NB4 (cell line): ENCODE measurements at regions not wholly inside any gene's neighbourhood (a gene's known extent, or its start where the extent isn't known, plus 50 kb on each side); places are given as distances from the start of the nearest gene placed in this dataset.

Experiments used
- CTCF ChIP-seq: IDR thresholded peaks from one replicate; pipeline ENCODE4 v1.5.1; 2012; ENCODE audit warnings: low read depth, low read length
- MAX ChIP-seq: IDR thresholded peaks from 2 replicates; pipeline ENCODE4 v1.6.1; 2011; ENCODE audit warnings: low read depth, low read length

- TF ChIP-seq CTCF (no peak), MAX (no peak)
These were observed 132.9 kb upstream of the ZMIZ1 start for GRCh38 chr10:78935697-78936407.
